ENCODE measurements at regions not wholly inside any gene's neighbourhood (a gene's known extent, or its start where the extent isn't known, plus 50 kb on each side); places are given as distances from the start of the nearest gene placed in this dataset.
"Not testable (repeated sequence)": the region's sequence is repeated elsewhere in the genome, so short reads cannot be mapped to it uniquely, and the experiment has no call there.

DNA sequence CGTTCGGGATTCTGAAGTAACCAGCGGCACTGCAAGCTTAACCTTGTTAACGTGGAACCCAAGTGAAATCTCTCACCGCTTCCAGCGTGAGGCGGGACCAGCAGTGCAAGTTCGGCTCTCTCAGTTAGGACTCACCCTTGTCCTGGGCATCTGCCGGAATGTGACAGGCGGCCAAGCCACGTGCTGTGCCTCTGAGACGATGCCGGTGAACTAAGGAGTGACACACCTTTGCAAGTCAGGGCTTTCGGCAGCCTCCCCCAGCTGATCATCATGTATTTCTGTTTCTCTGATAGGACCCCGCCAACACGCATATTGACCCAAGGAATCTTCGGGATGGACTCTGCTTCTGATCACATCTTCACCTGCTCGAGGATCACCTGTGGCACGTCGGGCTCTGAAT, 415.0 kb upstream of the IRX1 start:
- ATAC-seq (replicated peaks in 1 of 2) (no peak), DNase-seq (no peak)
- H3K9me3 Mint-ChIP-seq, result no peaks in the 10 kb centered on the region
- H3K27ac Mint-ChIP-seq, result no peak overlapping the region
- no peaks in the 10 kb centered on the region for H3K27me3 Mint-ChIP-seq (ENCODE audit: low read depth)
- no peaks in the 10 kb centered on the region for H3K4me1 Mint-ChIP-seq (ENCODE audit: low read depth)
- H3K36me3 Mint-ChIP-seq (ENCODE audit: insufficient read depth in 2 of 2), result no peaks in the 10 kb centered on the region
- no peak overlapping the region for H3K4me3 Mint-ChIP-seq

GRCh38 chr5:3179220-3179619, 416.4 kb upstream of the IRX1 start:
- Mint-ChIP-seq H3K36me3 (ENCODE audit: insufficient read depth in 2 of 2) (no peaks in the 10 kb centered on the region), H3K27me3 (ENCODE audit: low read depth) (no peaks in the 10 kb centered on the region), H3K4me3 (no peak overlapping the region), H3K9me3 (peaks cover 0 to 2% of the 10 kb centered on the region in 2 donors), H3K4me1 (ENCODE audit: low read depth) (no peaks in the 10 kb centered on the region), H3K27ac (no peak overlapping the region)
- ATAC-seq (replicated peaks in 1 of 2) (no peak), DNase-seq (no peak)

DNA sequence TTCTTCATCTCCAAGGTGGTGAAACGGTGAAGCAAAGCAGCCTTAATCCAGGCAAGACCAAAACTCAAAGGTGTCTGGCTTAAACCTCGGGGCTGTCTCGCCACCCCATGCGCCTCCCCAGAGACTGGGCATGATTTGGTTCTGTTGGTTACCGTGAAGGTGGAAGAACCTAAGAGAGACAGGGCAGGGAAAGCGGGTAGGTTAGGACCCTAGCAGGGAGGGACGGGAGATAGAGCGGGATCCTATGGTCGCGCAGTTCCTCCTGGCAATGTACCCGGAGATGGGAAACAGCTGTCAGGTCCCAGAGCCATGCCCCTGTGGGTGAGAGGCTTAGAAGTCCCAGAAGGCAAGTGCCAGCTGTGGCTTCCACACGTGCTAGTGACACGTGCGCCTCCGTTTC, 418.3 kb upstream of the IRX1 start:
- no peak overlapping the region for H3K4me3 Mint-ChIP-seq
- no peak overlapping the region for H3K27ac Mint-ChIP-seq
- no peaks in the 10 kb centered on the region for H3K4me1 Mint-ChIP-seq (ENCODE audit: low read depth)
- no peaks in the 10 kb centered on the region for H3K27me3 Mint-ChIP-seq (ENCODE audit: low read depth)
- DNase-seq (no peak), ATAC-seq (replicated peaks in 1 of 2) (no peak)
- H3K9me3 Mint-ChIP-seq, result peaks cover 0 to 2% of the 10 kb centered on the region in 2 donors
- no peaks in the 10 kb centered on the region for H3K36me3 Mint-ChIP-seq (ENCODE audit: insufficient read depth in 2 of 2)

- H3K4me3 Mint-ChIP-seq, result no peak overlapping the region
- peaks cover 0 to 2% of the 10 kb centered on the region in 2 donors for H3K9me3 Mint-ChIP-seq
- ATAC-seq (replicated peaks in 1 of 2) (no peak), DNase-seq (no peak)
- no peak overlapping the region for H3K27ac Mint-ChIP-seq
- H3K4me1 Mint-ChIP-seq (ENCODE audit: low read depth), result no peaks in the 10 kb centered on the region
- H3K27me3 Mint-ChIP-seq (ENCODE audit: low read depth), result no peaks in the 10 kb centered on the region
- no peaks in the 10 kb centered on the region for H3K36me3 Mint-ChIP-seq (ENCODE audit: insufficient read depth in 2 of 2)
Observed at GRCh38 chr5:3175416-3175815, 420.2 kb upstream of the IRX1 start.

DNA sequence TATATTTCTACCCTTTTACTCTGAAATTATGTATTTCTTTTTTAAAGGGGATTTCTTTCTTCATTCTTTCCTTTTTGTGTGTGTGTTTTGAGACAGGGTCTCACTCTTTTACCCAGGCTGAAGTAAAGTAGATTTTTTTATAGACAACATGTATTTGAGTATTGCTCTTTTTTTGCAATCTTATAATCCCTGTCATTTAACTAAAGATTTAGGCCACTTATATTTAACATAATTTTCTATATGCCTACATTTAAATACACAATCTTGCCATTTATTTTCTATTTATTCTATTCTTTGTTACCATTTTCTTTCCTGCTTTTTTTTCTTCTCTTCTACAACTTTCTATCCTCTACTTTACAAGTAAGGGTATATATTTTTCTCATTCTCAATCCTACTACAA, 416.0 kb upstream of the IRX2 start:
- peaks cover 1% of the 10 kb centered on the region for H3K27me3 Mint-ChIP-seq (ENCODE audit: low read depth)
- H3K4me3 Mint-ChIP-seq, result no peak overlapping the region
- H3K4me1 Mint-ChIP-seq (ENCODE audit: low read depth), result no peaks in the 10 kb centered on the region
- DNase-seq (no peak), ATAC-seq (replicated peaks in 1 of 2) (no peak)
- H3K9me3 Mint-ChIP-seq, result peaks cover 6% of the 10 kb centered on the region in 2 donors
- peaks cover 1 to 5% of the 10 kb centered on the region in 2 donors for H3K36me3 Mint-ChIP-seq (ENCODE audit: insufficient read depth in 2 of 2)
- H3K27ac Mint-ChIP-seq, result no peak overlapping the region

- Mint-ChIP-seq H3K27me3 (ENCODE audit: low read depth) (peaks cover 5% of the 10 kb centered on the region), H3K27ac (no peak overlapping the region), H3K4me1 (ENCODE audit: low read depth) (no peaks in the 10 kb centered on the region), H3K4me3 (no peak overlapping the region), H3K36me3 (ENCODE audit: insufficient read depth in 2 of 2) (peaks cover 1 to 6% of the 10 kb centered on the region in 2 donors), H3K9me3 (peaks cover 7 to 11% of the 10 kb centered on the region in 2 donors)
- ATAC-seq (replicated peaks in 1 of 2) (no peak), DNase-seq (no peak)
Observed at GRCh38 chr5:3163626-3164025, 412.1 kb upstream of the IRX2 start.

DNA sequence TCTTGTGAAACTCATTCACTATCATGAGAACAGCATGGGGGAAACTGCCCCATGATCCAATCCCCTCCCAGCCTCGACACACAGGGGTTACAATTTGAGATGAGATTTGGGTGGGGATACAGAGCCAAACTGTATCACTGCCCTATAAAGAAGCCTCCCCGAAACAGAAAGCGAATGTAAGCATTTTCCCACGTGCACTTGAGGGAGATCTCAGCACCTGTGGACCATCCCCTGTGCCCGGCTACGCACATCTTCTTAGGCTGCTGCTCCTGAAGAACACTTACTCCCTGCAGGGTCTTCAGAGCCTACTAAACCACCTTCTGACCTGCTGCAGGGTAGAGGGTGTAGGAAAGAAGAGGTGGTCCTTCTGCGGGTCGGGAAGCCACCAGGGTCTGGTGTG, 410.2 kb upstream of the IRX2 start:
- Mint-ChIP-seq H3K27me3 (ENCODE audit: low read depth) (peaks cover 5% of the 10 kb centered on the region), H3K27ac (no peak overlapping the region), H3K36me3 (ENCODE audit: insufficient read depth in 2 of 2) (peaks cover 0 to 2% of the 10 kb centered on the region in 2 donors), H3K9me3 (peaks cover 4 to 9% of the 10 kb centered on the region in 2 donors), H3K4me3 (no peak overlapping the region), H3K4me1 (ENCODE audit: low read depth) (no peaks in the 10 kb centered on the region)
- ATAC-seq (replicated peaks in 1 of 2) (no peak), DNase-seq (no peak)

DNA sequence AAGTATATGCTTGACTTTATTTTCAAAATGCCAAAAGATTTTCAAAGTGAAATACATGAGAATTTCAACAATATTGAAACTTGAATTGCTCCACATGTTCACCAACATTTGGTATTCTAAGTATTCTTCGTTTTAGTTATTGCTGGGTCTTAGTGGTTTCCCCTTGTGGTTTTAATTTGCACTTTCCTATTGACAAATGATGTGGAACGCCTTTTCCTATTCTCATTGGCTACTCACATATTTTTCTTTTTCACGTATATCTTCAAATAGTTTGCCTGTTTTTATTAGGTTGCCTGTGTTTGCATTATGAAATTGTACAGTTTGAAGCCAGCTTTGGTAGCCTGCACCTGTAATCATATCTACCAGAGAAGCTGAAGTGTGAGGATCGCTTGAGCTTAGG, 405.7 kb upstream of the IRX2 start:
- Mint-ChIP-seq H3K27ac (no peak overlapping the region), H3K4me3 (no peak overlapping the region), H3K4me1 (ENCODE audit: low read depth) (no peaks in the 10 kb centered on the region), H3K27me3 (ENCODE audit: low read depth) (peaks cover 13% of the 10 kb centered on the region), H3K36me3 (ENCODE audit: insufficient read depth in 2 of 2) (peaks cover 0 to 2% of the 10 kb centered on the region in 2 donors), H3K9me3 (peaks cover 2 to 3% of the 10 kb centered on the region in 2 donors)
- no peak for ATAC-seq (replicated peaks in 1 of 2)
- DNase-seq, result no peak

DNA sequence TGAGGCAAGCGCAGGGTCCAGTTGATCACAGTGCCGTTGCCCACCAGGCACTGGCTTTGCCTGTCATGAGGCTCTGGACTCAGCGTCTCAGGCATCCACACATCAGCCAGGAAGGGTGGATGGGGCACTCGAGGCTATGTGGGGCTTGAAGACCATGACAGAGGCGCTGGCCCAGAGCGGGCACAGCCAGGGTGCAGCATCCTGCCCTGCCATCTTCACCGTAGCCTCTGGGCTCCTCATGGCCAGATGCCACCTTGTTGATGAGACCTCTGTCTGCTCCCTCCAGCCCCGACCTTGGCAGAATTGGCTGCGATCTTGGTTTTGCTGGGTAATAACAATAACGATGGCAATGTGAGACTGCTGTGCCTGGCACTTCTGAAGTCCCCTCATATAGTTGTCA, 404.2 kb upstream of the IRX2 start:
- H3K4me1 Mint-ChIP-seq (ENCODE audit: low read depth), result no peaks in the 10 kb centered on the region
- ATAC-seq (replicated peaks in 1 of 2), result no peak
- H3K4me3 Mint-ChIP-seq, result no peak overlapping the region
- DNase-seq, result no peak
- no peak overlapping the region for H3K27ac Mint-ChIP-seq
- peaks cover 12% of the 10 kb centered on the region for H3K27me3 Mint-ChIP-seq (ENCODE audit: low read depth)
- H3K36me3 Mint-ChIP-seq (ENCODE audit: insufficient read depth in 2 of 2), result peaks cover 0 to 4% of the 10 kb centered on the region in 2 donors
- peaks cover 2% of the 10 kb centered on the region in 2 donors for H3K9me3 Mint-ChIP-seq

- Mint-ChIP-seq H3K27me3 (ENCODE audit: low read depth) (peaks cover 12% of the 10 kb centered on the region), H3K9me3 (peaks cover 0 to 2% of the 10 kb centered on the region in 2 donors), H3K4me3 (no peak overlapping the region), H3K36me3 (ENCODE audit: insufficient read depth in 2 of 2) (peaks cover 0 to 4% of the 10 kb centered on the region in 2 donors), H3K27ac (no peak overlapping the region), H3K4me1 (ENCODE audit: low read depth) (no peaks in the 10 kb centered on the region)
- ATAC-seq (replicated peaks in 1 of 2), result no peak
- no peak for DNase-seq
Observed at GRCh38 chr5:3155046-3155445, 403.6 kb upstream of the IRX2 start.

- Mint-ChIP-seq H3K9me3 (peaks cover 0 to 2% of the 10 kb centered on the region in 2 donors), H3K27me3 (ENCODE audit: low read depth) (peaks cover 12% of the 10 kb centered on the region), H3K36me3 (ENCODE audit: insufficient read depth in 2 of 2) (peaks cover 0 to 4% of the 10 kb centered on the region in 2 donors), H3K4me1 (ENCODE audit: low read depth) (no peaks in the 10 kb centered on the region), H3K27ac (no peak overlapping the region), H3K4me3 (no peak overlapping the region)
- ATAC-seq (replicated peaks in 1 of 2) (no peak), DNase-seq (no peak)
Observed at GRCh38 chr5:3153906-3154305, 402.4 kb upstream of the IRX2 start.

DNA sequence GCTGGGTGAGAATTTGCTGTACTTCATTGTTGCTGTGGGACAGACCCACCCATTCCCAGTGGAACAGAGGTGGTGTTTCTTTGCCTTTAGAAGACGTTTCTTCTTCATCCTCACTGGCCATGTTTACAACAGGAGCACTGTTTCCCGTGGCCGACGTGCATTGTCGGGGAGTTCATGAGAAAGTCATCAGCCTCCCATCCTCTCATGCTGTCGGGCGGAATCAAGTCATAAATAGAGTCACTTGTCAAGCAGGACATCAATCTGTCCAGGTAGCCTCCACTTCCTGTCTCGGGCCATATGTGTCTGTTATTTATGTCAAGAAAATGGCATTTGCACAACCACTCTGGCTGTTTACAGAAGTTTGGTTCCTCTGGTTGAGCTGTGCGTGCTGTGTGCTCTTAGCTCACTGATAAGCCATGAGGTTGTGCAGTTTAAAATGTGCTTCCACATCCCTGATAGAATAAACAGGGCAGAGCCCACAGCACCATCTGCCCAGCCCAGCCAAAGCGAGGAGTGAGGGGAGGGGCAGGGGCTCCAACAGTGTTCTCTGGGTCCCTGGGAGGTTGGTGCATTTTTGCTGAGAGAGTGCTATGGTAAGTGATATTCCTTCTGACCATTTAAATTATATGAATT, 401.9 kb upstream of the IRX2 start:
- Mint-ChIP-seq H3K4me1 (ENCODE audit: low read depth) (no peaks in the 10 kb centered on the region), H3K36me3 (ENCODE audit: insufficient read depth in 2 of 2) (peaks cover 0 to 4% of the 10 kb centered on the region in 2 donors), H3K4me3 (no peak overlapping the region), H3K27ac (no peak overlapping the region), H3K27me3 (ENCODE audit: low read depth) (peaks cover 12% of the 10 kb centered on the region), H3K9me3 (peaks cover 0 to 2% of the 10 kb centered on the region in 2 donors)
- ATAC-seq (replicated peaks in 1 of 2) (no peak), DNase-seq (no peak)

- peaks cover 0 to 2% of the 10 kb centered on the region in 2 donors for H3K9me3 Mint-ChIP-seq
- peaks cover 12% of the 10 kb centered on the region for H3K27me3 Mint-ChIP-seq (ENCODE audit: low read depth)
- H3K27ac Mint-ChIP-seq, result no peak overlapping the region
- no peak overlapping the region for H3K4me3 Mint-ChIP-seq
- DNase-seq, result no peak
- H3K36me3 Mint-ChIP-seq (ENCODE audit: insufficient read depth in 2 of 2), result peaks cover 0 to 2% of the 10 kb centered on the region in 2 donors
- H3K4me1 Mint-ChIP-seq (ENCODE audit: low read depth), result no peaks in the 10 kb centered on the region
- no peak for ATAC-seq (replicated peaks in 1 of 2)
Observed at GRCh38 chr5:3149899-3150298, 398.4 kb upstream of the IRX2 start.

GRCh38 chr5:3147405-3147804, 395.9 kb upstream of the IRX2 start:
- not testable (repeated sequence) for H3K27me3 Mint-ChIP-seq (ENCODE audit: low read depth); H3K4me3 Mint-ChIP-seq; H3K4me1 Mint-ChIP-seq (ENCODE audit: low read depth); ATAC-seq (replicated peaks in 1 of 2); H3K36me3 Mint-ChIP-seq (ENCODE audit: insufficient read depth in 2 of 2); H3K27ac Mint-ChIP-seq; H3K9me3 Mint-ChIP-seq; DNase-seq

All from activated T-cell treated with anti-CD3 and anti-CD28 coated beads, Interleukin-2, amount 50 U/mL, for 72 hours (primary cell).